ENCODE measurements at regions not wholly inside any gene's neighbourhood (a gene's known extent, or its start where the extent isn't known, plus 50 kb on each side); places are given as distances from the start of the nearest gene placed in this dataset.

- Histone ChIP-seq H3K79me2 (ENCODE audit: insufficient read depth, low read length) (no peaks in the 10 kb centered on the region), H2AFZ (ENCODE audit: low read depth, low read length) (no peak overlapping the region), H3K9ac (ENCODE audit: low read depth, low read length) (no peak overlapping the region; the same call in 1 of the 2 replicates), H3K27me3 (ENCODE audit: insufficient read depth, low read length, poor library complexity) (no peaks in the 10 kb centered on the region), H3K9me3 (ENCODE audit: insufficient read depth, low read length, severe bottlenecking) (no peaks in the 10 kb centered on the region), H3K4me1 (ENCODE audit: insufficient read depth, low read length) (peaks cover 24% of the 10 kb centered on the region), H3K27ac (ENCODE audit: low read length) (peak overlapping the region; percentile 54), H3K4me2 (ENCODE audit: insufficient read depth, low read length) (peak overlapping the region; percentile 24; the same call in 1 of the 2 replicates), H3K4me3 (ENCODE audit: low read depth in 1 of 2, low read length in 2 of 2) (no peak overlapping the region), H4K20me1 (ENCODE audit: insufficient read depth, low read length) (no peaks in the 10 kb centered on the region), H3K36me3 (ENCODE audit: insufficient read depth, low read length) (no peaks in the 10 kb centered on the region)
- no peak for DNase-seq
- TF ChIP-seq EZH2 (IDR thresholded peaks at IDR 0.05; ENCODE audit: borderline replicate concordance, low read depth, low read length, severe bottlenecking) (no peak), CTCF (IDR thresholded peaks at IDR 0.05; ENCODE audit: borderline replicate concordance, extremely low read depth, low read length, poor library complexity, severe bottlenecking) (no peak)
- ATAC-seq (ENCODE audit: insufficient read depth, low read depth) = peak; percentile 75
Observed at GRCh38 chr1:192081359-192081758, 76.9 kb upstream of the RGS18 start.

- DNase-seq (no peak), ATAC-seq (ENCODE audit: insufficient read depth, low read depth) (no peak)
- Histone ChIP-seq H3K4me3 (ENCODE audit: low read depth in 1 of 2, low read length in 2 of 2) (no peak overlapping the region), H3K79me2 (ENCODE audit: insufficient read depth, low read length) (no peaks in the 10 kb centered on the region), H4K20me1 (ENCODE audit: insufficient read depth, low read length) (no peaks in the 10 kb centered on the region), H3K9me3 (ENCODE audit: insufficient read depth, low read length, severe bottlenecking) (no peaks in the 10 kb centered on the region), H3K27ac (ENCODE audit: low read length) (peak overlapping the region; percentile 85), H2AFZ (ENCODE audit: low read depth, low read length) (no peak overlapping the region), H3K9ac (ENCODE audit: low read depth, low read length) (no peak overlapping the region), H3K4me1 (ENCODE audit: insufficient read depth, low read length) (peaks cover 56% of the 10 kb centered on the region), H3K27me3 (ENCODE audit: insufficient read depth, low read length, poor library complexity) (no peaks in the 10 kb centered on the region), H3K4me2 (ENCODE audit: insufficient read depth, low read length) (no peak overlapping the region), H3K36me3 (ENCODE audit: insufficient read depth, low read length) (no peaks in the 10 kb centered on the region)
- TF ChIP-seq EZH2 (IDR thresholded peaks at IDR 0.05; ENCODE audit: borderline replicate concordance, low read depth, low read length, severe bottlenecking) (no peak), CTCF (IDR thresholded peaks at IDR 0.05; ENCODE audit: borderline replicate concordance, extremely low read depth, low read length, poor library complexity, severe bottlenecking) (no peak)
Observed at GRCh38 chr1:192086644-192087043, 71.6 kb upstream of the RGS18 start.

- TF ChIP-seq EZH2 (IDR thresholded peaks at IDR 0.05; ENCODE audit: borderline replicate concordance, low read depth, low read length, severe bottlenecking) (no peak), CTCF (IDR thresholded peaks at IDR 0.05; ENCODE audit: borderline replicate concordance, extremely low read depth, low read length, poor library complexity, severe bottlenecking) (no peak)
- peaks cover 51% of the 10 kb centered on the region for H3K4me1 ChIP-seq (ENCODE audit: insufficient read depth, low read length)
- H3K79me2 ChIP-seq (ENCODE audit: insufficient read depth, low read length) = no peaks in the 10 kb centered on the region
- no peak overlapping the region for H3K4me3 ChIP-seq (ENCODE audit: low read depth in 1 of 2, low read length in 2 of 2)
- H3K36me3 ChIP-seq (ENCODE audit: insufficient read depth, low read length) = no peaks in the 10 kb centered on the region
- H4K20me1 ChIP-seq (ENCODE audit: insufficient read depth, low read length) = no peaks in the 10 kb centered on the region
- no peaks in the 10 kb centered on the region for H3K27me3 ChIP-seq (ENCODE audit: insufficient read depth, low read length, poor library complexity)
- no peak overlapping the region for H3K4me2 ChIP-seq (ENCODE audit: insufficient read depth, low read length)
- H2AFZ ChIP-seq (ENCODE audit: low read depth, low read length) = peak overlapping the region; percentile 42
- no peak for DNase-seq
- H3K9me3 ChIP-seq (ENCODE audit: insufficient read depth, low read length, severe bottlenecking) = no peaks in the 10 kb centered on the region
- peak overlapping the region; percentile 54; the same call in 1 of the 2 replicates for H3K9ac ChIP-seq (ENCODE audit: low read depth, low read length)
- peak overlapping the region; percentile 85 for H3K27ac ChIP-seq (ENCODE audit: low read length)
- no peak for ATAC-seq (ENCODE audit: insufficient read depth, low read depth)
Observed at GRCh38 chr1:192087334-192087733, 70.9 kb upstream of the RGS18 start.

- H3K4me2 ChIP-seq (ENCODE audit: insufficient read depth, low read length) = peak overlapping the region; percentile 39
- TF ChIP-seq CTCF (IDR thresholded peaks at IDR 0.05; ENCODE audit: borderline replicate concordance, extremely low read depth, low read length, poor library complexity, severe bottlenecking) (peak; percentile 22), EZH2 (IDR thresholded peaks at IDR 0.05; ENCODE audit: borderline replicate concordance, low read depth, low read length, severe bottlenecking) (no peak)
- H3K9me3 ChIP-seq (ENCODE audit: insufficient read depth, low read length, severe bottlenecking) = no peaks in the 10 kb centered on the region
- no peaks in the 10 kb centered on the region for H4K20me1 ChIP-seq (ENCODE audit: insufficient read depth, low read length)
- H3K4me3 ChIP-seq (ENCODE audit: low read depth in 1 of 2, low read length in 2 of 2) = no peak overlapping the region; a peak in 1 of 4 replicates
- H3K36me3 ChIP-seq (ENCODE audit: insufficient read depth, low read length) = no peaks in the 10 kb centered on the region
- peaks cover 51% of the 10 kb centered on the region for H3K4me1 ChIP-seq (ENCODE audit: insufficient read depth, low read length)
- peak; percentile 78 for DNase-seq
- H3K27me3 ChIP-seq (ENCODE audit: insufficient read depth, low read length, poor library complexity) = no peaks in the 10 kb centered on the region
- H3K79me2 ChIP-seq (ENCODE audit: insufficient read depth, low read length) = no peaks in the 10 kb centered on the region
- H3K27ac ChIP-seq (ENCODE audit: low read length) = peak overlapping the region; percentile 85
- peak; percentile 98 for ATAC-seq (ENCODE audit: insufficient read depth, low read depth)
- H2AFZ ChIP-seq (ENCODE audit: low read depth, low read length) = peak overlapping the region; percentile 42
- H3K9ac ChIP-seq (ENCODE audit: low read depth, low read length) = peak overlapping the region; percentile 54
Observed at GRCh38 chr1:192088496-192088895, 69.8 kb upstream of the RGS18 start.
